NB4 (cell line): ENCODE measurements at regions not wholly inside any gene's neighbourhood (a gene's known extent, or its start where the extent isn't known, plus 50 kb on each side); places are given as distances from the start of the nearest gene placed in this dataset.

Source experiments
- POLR2A ChIP-seq: IDR thresholded peaks from 2 replicates; pipeline ENCODE4 v1.6.1; 2011; ENCODE audit warnings: mild to moderate bottlenecking; ENCODE audit not compliant: insufficient read length; ENCODE audit errors: extremely low read depth
- TF ChIP-seq, protein P1 (sequence below): IDR thresholded peaks from 2 replicates; pipeline ENCODE4 v1.6.1; 2011; ENCODE audit warnings: low read depth, low read length
- TF ChIP-seq, protein P2 (sequence below): IDR thresholded peaks from one replicate; pipeline ENCODE4 v1.5.1; 2012; ENCODE audit warnings: low read depth, low read length

DNA sequence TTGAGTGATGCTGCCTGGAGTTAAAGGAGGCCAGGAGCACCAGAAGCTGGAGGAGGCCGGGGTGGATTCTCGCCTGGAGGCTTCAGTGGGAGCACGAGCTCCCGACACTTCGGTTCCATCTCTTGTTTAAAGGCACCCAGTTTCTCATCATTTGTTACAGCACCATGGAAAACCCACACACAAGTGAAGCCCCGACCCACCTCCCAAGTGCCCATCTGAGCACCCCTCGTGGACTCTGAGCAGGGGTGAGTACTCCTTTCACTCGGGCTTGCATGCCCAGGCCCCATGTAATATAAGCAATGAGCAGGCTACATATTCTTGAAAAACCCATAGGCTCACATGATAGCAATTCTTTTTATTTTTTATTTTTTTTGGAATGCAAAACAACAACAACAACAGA, 196.9 kb upstream of the MAF start:
- TF ChIP-seq, protein P1, sequence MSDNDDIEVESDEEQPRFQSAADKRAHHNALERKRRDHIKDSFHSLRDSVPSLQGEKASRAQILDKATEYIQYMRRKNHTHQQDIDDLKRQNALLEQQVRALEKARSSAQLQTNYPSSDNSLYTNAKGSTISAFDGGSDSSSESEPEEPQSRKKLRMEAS, result no peak
- TF ChIP-seq POLR2A, result no peak
- TF ChIP-seq, protein P2, sequence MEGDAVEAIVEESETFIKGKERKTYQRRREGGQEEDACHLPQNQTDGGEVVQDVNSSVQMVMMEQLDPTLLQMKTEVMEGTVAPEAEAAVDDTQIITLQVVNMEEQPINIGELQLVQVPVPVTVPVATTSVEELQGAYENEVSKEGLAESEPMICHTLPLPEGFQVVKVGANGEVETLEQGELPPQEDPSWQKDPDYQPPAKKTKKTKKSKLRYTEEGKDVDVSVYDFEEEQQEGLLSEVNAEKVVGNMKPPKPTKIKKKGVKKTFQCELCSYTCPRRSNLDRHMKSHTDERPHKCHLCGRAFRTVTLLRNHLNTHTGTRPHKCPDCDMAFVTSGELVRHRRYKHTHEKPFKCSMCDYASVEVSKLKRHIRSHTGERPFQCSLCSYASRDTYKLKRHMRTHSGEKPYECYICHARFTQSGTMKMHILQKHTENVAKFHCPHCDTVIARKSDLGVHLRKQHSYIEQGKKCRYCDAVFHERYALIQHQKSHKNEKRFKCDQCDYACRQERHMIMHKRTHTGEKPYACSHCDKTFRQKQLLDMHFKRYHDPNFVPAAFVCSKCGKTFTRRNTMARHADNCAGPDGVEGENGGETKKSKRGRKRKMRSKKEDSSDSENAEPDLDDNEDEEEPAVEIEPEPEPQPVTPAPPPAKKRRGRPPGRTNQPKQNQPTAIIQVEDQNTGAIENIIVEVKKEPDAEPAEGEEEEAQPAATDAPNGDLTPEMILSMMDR, result no peak
